HG02763 (cell line): ENCODE measurements at regions not wholly inside any gene's neighbourhood (a gene's known extent, or its start where the extent isn't known, plus 50 kb on each side); places are given as distances from the start of the nearest gene placed in this dataset.
"Not testable (repeated sequence)": the region's sequence is repeated elsewhere in the genome, so short reads cannot be mapped to it uniquely, and the experiment has no call there.

Experiments used
- ATAC-seq: cut with Tn5 transposase; IDR thresholded peaks from one replicate; pipeline ENCODE4 v1.9.1; 2021; ENCODE audit warnings: mild to moderate bottlenecking, moderate library complexity; ENCODE audit not compliant: unreplicated experiment

- ATAC-seq, result no peak
These were observed 299.4 kb downstream of the MAN2A1 start for GRCh38 chr5:109989161-109989560.

GRCh38 chr5:109989994-109990722 lies 300.4 kb downstream of the MAN2A1 start:
- no peak for ATAC-seq

GRCh38 chr5:109990723-109991359 lies 301.1 kb downstream of the MAN2A1 start:
- ATAC-seq, result no peak

GRCh38 chr5:109992264-109992915 lies 302.7 kb downstream of the MAN2A1 start:
- no peak for ATAC-seq

- ATAC-seq, result no peak
These were observed 304.4 kb downstream of the MAN2A1 start for GRCh38 chr5:109994135-109994534.

GRCh38 chr5:109996246-109996645 lies 306.5 kb downstream of the MAN2A1 start:
- no peak for ATAC-seq

GRCh38 chr5:109997161-109997560 lies 307.4 kb downstream of the MAN2A1 start:
- ATAC-seq, result no peak

- no peak for ATAC-seq
These were observed 308.5 kb downstream of the MAN2A1 start for GRCh38 chr5:109998208-109998607.

- ATAC-seq, result no peak
These were observed 309.0 kb downstream of the MAN2A1 start for GRCh38 chr5:109998726-109999125.

GRCh38 chr5:110001648-110002047 lies 311.9 kb downstream of the MAN2A1 start:
- no peak for ATAC-seq

- ATAC-seq, result no peak
These were observed 312.9 kb downstream of the MAN2A1 start for GRCh38 chr5:110002652-110003051.

GRCh38 chr5:110005907-110006562 lies 316.3 kb downstream of the MAN2A1 start:
- ATAC-seq, result not testable (repeated sequence)

GRCh38 chr5:110007101-110007500 lies 317.4 kb downstream of the MAN2A1 start:
- ATAC-seq, result no peak

GRCh38 chr5:110008131-110008530 lies 318.4 kb downstream of the MAN2A1 start:
- ATAC-seq, result no peak

- ATAC-seq, result no peak
These were observed 322.4 kb downstream of the MAN2A1 start for GRCh38 chr5:110012145-110012544.

- ATAC-seq, result no peak
These were observed 323.3 kb downstream of the MAN2A1 start for GRCh38 chr5:110013017-110013416.

GRCh38 chr5:110017854-110018253 lies 328.1 kb downstream of the MAN2A1 start:
- no peak for ATAC-seq

- no peak for ATAC-seq
These were observed 328.8 kb downstream of the MAN2A1 start for GRCh38 chr5:110018509-110018908.

- no peak for ATAC-seq
These were observed 329.4 kb downstream of the MAN2A1 start for GRCh38 chr5:110019119-110019518.

GRCh38 chr5:110019780-110020179 lies 330.1 kb downstream of the MAN2A1 start:
- no peak for ATAC-seq

- no peak for ATAC-seq
These were observed 331.5 kb downstream of the MAN2A1 start for GRCh38 chr5:110021251-110021650.

GRCh38 chr5:110025160-110025559 lies 335.4 kb downstream of the MAN2A1 start:
- no peak for ATAC-seq
